ENCODE measurements at regions not wholly inside any gene's neighbourhood (a gene's known extent, or its start where the extent isn't known, plus 50 kb on each side); places are given as distances from the start of the nearest gene placed in this dataset.

DNA sequence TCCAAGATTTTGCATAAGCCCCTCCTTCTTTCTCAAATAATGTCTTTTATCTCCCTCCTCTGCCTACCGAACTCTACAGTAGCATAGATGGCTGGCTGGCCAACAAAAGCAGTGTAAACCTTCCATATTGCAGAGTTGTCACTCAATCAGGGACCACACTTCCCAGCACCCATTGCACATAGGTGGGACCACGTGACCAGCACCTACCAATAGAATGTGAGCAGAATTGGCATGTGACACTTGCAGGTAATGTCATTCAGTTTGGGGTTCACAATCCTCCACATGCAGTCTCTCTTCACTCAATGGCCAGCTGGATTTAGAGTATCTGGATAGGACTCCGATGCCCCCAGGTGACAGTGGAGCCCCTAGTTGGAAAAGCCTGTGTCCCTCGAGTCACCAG lies 190.3 kb upstream of the CRY1 start:
- DNase-seq: peak in 1 of 5 experiments; percentile 7

DNA sequence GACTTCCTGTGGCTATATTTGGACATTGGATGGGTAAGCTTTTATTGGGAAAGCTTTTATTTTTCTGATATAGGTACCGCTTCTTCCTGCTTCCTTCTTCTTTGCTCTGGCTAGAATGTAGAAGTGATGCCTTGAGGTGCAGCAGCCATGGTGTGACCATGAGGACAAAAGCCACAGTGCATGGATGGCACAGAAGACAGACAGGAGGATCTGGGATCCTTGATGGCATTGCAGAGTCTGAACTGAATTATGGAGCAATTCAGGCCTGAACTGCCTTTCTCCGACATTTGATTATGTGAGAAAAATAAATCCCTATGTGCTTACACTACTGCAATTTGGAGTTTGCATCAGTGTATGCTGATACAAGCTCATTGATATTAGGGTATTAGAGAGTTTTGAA lies 191.3 kb upstream of the CRY1 start:
- DNase-seq: no peak

DNA sequence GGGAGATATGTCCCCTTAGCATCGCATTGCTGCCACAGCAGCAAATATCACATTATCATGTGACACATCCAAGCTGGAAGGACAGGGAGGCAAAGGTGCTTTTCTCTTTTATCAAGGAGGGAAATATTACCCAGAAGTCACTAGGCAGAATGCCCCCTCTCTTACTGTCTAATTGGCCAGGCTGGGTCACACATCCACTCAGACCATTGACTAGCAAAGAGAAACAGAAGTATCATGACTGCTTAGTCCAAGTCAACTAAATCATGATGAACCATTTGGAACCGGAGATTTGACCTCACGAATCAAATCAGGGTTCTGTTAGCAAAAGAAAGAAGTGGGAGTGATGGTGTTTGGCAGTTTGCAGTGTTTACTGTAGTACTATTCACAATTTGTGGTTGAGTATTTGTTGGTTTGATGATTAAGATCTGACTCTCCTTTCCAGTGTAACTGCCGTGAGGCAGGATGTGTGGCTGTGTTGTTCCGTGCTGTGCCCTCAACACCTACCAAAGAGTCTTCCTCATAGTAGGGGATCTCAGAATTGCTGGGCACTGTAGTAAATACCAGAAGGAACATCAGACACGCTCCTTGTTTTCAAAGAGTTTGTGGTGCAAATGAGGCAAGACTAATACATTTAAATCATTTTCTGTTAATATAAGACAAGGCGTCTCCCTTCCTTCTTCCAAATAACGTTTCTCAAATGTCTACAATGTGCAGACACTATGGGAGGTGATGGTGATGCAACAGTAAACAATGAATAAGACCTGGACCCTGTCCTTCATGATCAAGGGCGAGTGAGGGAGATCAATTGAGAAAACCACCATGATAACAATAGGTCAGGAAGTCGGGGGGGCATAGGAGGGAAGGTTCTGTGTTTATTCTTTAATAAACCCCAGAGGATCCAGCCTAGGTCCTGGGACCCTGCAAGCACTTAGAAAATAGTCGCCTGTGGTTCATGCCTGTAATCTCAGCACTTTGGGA lies 194.4 kb upstream of the CRY1 start:
- peak in 1 of 5 experiments; percentile 95 for DNase-seq

DNA sequence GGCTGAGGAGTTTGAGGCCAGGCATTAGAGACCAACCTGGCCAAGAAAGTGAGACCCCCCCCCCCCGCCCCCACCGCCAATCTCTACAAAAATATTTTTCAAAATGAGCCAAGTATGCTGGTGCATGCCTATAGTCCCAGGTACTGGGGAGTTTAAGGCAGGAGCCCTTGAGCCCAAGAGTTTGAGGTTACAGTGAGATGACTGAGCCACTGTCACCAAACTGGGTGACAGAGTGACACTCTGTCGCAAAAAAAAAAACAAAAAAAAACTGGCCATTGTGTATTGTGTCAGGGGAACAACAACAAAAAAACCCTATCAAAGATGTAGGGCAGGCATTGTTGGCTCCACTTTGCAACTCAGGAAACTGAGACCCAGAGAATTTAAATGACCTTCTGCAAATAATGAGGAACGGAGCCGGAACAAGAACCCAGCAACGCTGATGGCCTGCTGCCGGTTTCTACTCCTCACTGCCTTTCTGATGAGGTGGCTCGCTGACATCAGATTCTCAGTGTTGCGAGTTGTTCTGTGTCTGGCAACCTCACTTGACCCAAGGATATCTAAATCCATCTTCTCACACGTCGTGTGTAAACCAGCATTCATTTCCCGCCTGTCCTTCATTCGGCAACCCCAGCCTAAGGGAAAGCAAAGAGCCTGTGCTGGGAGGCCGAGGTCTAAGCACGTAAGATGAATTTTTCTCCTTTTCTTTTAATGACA lies 195.2 kb upstream of the CRY1 start:
- peak in 1 of 5 experiments; percentile 64 for DNase-seq

DNA sequence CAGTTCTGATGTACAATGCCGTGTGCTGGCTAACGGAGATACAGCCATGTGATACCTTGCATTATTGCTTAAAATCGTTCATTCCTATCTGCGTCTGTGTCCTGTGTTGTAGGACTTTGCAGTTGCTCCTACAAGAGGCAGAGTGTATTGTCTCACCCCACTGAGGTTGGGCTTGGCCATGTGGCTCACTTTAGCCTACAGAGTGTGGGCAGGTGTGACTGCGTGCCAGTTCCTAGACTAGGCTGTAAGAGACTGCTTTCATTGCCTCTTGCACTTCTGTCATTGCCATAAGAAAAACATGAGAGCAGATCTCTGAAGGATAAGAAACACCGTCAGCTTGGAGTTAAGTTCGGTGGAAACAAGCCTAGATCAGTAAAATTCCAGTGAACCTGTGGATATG lies 197.7 kb upstream of the CRY1 start:
- DNase-seq: no peak

DNA sequence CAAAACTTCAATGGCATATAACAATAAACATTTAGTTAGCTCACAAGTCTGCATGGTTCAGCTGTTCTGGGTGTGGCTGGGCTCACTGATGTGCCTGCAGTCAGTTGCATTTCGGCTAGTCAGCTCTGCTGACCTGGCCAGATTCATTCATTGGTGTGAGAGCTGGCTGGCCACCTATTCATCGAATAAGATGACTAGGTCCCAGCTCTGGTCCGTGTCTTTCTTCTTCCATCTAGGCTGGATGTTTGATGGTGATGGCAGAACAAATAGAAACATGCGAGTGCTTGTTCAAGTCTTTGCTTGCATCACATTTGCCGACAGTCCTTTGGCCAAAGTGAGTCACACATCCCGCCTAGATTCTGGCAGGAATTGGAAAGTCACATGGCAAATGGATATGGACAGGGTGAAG lies 203.3 kb upstream of the CRY1 start:
- peak in 1 of 5 experiments; percentile 22 for DNase-seq

DNA sequence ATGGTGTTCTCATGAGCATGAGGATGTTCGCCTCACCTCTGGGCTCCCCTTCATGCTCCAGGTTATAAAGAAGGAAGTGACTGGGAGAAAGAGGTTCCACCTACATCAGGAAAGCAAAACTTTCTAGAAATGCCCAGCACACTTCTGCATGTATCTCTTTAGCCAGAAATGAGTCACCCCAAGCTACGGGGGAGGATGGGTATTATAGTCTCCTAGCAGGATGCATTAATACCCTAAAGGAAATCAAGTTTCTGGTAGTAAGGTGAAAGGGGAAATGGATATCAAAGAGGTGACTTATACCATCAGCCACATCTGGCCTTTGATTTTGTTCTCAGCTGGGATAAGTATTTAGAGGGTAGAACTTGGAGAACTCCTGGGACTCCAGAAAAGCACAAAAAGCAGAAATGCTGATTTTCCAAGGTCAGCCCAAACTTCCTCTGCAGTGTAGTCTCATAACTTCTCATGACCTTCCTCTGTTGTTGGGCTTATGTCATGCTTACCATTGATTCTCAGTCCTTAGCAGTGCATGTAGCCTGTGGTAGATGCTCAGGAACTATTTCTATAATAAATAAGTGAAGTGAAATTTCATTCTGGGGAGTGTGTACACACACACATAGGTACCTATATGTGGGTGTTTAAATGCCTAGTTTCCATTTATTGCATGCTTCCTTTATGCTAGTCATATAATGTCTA lies 209.4 kb upstream of the CRY1 start:
- DNase-seq: no peak

DNA sequence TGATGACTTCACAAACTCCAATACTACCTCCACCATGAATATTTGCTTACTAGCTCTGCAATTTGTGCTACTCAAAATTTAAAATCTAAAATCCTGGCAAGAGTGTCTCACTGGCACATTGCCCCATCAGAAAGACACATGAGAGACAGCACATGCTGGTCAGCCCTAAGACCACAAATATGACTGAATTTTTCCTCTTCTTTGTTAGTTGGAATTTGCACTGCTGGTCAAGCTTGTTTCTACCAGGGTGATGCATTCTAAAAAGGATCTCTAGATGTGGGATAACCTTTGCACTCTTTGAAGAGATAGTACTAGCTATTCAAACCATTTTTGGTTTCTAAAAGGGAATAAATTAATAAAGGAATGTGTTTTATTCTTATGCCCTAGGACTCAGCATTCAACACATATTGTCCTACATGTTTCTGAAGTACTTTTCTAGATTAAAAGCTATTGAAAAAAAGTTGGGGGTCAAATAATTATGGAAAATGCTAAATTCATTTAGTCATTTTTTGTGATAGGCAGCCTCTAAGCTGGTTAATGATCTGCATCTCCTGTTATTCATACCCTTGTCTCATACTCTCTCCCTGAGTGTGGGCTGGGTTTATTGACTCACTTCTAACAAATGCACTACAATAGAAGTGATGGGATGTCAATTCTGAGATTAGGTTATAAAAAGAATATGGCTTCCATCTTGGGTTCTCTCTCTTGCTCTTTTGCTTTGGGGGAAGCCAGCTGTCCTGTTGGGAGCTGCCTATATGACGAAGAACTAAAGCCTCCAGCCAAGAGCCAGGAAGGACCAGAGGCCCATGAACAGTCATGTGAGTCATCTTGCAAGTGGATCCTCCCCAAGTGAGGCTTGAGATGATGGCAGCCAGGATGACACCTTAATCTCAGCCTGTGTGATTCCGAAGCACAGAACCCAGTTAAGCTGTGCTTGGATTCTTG lies 211.5 kb upstream of the CRY1 start:
- no peak for DNase-seq

DNA sequence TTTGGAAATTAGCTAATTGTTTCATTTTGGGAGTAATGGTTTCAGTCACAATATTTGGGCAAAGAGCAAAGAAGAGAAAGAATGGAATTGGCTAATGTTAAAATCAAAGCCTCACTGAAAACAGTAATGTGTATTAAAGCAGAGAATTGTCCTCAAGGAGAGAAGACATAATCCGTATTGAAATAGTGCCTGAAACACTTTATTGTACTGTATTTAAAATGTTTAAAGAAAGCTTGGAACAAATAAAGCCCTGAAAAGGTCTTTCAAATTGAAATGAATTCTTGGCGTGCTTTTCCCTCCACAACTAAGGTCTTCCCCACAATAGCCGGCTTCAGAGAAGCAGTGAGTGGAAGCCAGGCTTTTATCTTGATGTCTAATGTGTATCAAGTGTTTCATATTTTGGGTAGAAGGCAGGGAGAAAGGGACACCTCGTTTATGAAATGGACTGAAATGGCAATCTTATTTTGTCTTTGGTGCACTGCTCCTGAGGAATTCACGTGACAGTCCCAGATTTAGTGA lies 212.9 kb upstream of the CRY1 start:
- no peak for DNase-seq

DNA sequence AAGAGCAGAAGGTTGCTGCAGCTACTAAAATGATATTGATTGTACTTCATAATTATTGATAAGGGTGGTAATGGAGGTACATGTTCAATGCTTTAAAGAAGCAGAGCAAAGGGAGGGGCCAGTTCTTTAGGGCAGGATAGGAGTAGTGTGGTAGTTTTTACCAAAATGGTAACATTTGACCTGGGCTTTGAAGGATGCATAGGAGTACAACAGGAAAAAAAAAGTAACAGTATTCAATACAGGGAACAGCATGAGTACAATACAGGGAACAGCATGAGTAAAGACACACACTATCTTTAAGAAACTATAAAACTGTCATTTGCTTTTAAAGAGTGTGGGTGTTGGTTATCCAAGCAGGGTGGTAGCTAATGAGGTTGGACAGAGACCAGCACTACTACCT lies 215.0 kb upstream of the CRY1 start:
- DNase-seq: no peak

DNA sequence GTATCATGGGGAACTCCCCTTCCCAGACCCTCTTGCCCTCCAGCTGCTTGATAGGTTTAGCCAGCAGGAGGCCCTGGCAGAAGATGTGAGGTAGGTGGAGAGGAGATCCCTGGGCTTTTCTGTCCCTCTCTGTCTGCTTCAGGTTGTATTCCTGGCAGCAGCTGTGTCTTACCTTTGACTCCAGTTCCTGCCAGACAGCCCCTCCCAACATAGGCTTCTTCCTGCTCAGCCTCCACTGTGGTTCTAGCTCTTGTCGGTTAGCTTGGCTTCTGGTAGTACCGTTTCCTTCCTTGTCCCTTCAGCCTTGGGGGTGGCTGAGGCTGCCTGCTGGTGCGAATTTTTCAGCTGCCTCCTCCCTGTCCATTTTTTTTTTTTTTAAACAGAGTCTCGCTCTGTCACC lies 215.7 kb upstream of the CRY1 start:
- peak in 2 of 5 experiments; percentile 41 to 64 for DNase-seq

DNA sequence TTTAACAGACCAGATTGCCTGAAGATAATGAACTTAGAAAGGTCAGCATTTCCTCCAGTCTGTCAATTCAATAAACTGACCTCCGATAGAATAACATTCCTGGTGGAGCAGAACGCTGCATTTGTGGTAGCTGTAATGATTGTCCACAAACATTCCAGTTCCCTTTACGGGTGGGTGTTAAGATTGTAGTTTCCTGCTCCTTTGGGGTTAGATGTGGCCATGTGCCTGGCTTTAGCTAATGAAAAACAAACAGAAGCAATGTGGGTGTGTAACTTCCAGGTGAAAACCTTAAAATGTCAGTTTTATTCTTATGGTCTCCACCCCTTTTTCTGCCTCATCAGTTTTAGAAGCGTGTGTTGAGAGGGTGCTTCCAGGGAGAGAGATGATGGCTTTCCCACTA lies 217.3 kb upstream of the CRY1 start:
- DNase-seq: no peak

DNA sequence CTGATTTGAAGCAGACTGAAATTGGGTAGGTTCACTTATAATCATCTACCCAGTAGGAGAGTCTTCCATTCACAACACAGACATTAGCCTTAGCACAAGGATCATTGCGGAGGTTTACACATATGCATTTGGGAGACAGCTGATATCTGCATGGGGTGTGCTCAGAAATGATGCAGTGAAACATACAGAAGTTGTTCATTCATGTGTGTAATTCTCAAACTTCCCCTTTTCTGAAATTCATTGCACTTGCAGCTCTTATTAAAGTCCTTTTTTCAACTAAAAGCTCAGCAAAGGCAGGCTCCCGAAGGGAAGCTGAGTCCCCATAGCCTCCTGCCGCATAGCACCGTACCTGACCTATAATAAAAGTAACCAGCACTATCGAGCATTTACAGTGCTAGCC lies 218.3 kb upstream of the CRY1 start:
- DNase-seq: no peak

DNA sequence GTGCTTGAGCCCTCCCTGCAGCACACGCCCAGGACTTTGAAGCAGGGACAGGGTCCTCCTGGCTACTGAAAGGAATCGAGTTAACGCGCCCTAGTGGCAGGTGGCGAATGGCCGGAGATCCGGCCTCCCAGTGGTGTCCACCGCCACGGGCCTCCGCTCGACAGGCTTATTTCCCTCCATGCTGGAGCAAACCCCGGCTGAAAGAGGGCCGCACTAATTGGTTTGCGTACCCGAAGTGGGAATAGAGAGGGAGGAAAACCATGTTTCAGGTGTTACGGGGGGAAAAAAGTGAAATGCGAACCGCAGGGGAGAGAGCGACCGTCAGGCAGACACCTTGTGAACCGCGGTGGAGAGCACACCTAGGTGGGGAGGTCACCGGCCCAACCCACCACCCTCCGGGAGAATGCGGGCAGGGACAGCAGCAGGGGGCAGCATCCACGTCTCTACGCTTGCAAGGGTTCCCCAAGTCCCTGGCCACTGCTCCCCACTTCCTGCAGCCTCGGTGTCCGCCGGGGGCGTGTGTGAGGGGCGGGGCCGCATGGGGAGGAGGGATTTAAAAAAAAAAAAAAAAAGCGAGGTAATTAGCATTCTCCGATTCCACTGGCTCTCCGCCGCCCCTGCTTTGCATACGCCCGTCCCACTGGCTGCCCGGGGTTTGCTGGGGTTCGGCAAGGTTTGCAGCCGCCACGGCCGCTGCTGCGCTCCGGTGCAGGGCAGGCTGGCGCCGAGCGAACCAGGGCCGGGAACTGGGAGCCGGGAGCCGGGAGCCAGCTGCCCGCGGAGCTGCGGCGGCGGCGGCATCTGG lies 224.6 kb upstream of the CRY1 start:
- DNase-seq: peak; percentile 22 to 87 (median 65)

DNA sequence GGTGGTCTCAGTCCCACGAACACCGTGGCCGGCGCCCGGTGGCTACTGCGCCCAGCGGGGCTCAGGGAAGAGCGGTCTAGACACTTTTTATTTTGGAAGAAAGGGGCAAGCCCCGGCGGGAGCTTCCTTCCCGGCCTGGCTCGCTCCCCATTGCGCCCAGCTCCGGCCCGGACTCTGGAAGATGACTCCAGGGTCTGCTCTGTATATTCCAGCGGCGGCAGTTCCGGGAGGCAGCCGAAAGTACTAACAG lies 225.1 kb upstream of the CRY1 start:
- no peak for DNase-seq

DNA sequence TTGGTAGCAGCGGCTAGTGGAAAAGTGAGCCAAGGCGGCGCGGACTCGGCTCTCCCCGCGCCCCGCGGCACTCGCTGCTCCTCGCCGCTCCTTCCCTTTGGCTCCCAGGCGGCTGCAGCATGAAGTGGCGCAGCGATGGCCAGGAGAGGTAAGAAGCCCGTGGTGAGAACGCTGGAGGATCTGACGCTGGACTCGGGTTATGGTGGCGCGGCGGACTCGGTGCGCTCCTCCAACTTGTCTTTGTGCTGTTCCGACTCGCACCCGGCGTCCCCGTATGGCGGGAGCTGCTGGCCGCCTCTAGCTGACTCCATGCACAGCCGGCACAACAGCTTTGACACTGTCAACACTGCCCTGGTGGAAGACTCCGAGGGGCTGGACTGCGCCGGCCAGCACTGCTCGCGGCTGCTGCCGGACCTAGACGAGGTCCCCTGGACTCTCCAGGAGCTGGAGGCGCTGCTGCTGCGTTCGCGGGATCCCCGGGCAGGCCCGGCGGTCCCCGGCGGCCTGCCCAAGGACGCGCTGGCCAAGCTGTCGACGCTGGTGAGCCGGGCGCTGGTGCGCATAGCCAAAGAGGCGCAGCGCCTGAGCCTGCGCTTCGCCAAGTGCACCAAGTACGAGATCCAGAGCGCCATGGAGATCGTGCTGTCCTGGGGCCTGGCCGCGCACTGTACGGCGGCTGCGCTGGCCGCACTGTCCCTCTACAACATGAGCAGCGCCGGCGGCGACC lies 225.6 kb upstream of the CRY1 start:
- peak in 1 of 5 experiments; percentile 48 for DNase-seq

DNA sequence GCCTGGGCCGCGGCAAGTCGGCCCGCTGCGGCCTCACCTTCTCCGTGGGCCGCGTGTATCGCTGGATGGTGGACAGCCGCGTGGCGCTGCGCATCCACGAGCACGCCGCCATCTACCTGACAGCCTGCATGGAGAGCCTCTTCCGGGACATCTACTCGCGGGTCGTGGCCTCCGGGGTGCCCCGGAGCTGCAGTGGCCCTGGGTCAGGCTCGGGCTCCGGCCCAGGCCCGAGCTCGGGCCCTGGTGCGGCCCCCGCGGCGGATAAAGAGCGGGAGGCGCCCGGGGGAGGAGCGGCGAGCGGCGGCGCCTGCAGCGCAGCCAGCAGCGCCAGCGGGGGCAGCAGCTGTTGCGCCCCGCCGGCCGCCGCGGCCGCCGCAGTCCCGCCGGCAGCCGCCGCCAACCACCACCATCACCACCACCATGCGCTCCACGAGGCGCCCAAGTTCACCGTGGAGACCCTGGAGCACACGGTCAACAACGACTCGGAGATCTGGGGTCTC lies 226.2 kb upstream of the CRY1 start:
- peak in 2 of 5 experiments; percentile 15 to 30 for DNase-seq

DNA sequence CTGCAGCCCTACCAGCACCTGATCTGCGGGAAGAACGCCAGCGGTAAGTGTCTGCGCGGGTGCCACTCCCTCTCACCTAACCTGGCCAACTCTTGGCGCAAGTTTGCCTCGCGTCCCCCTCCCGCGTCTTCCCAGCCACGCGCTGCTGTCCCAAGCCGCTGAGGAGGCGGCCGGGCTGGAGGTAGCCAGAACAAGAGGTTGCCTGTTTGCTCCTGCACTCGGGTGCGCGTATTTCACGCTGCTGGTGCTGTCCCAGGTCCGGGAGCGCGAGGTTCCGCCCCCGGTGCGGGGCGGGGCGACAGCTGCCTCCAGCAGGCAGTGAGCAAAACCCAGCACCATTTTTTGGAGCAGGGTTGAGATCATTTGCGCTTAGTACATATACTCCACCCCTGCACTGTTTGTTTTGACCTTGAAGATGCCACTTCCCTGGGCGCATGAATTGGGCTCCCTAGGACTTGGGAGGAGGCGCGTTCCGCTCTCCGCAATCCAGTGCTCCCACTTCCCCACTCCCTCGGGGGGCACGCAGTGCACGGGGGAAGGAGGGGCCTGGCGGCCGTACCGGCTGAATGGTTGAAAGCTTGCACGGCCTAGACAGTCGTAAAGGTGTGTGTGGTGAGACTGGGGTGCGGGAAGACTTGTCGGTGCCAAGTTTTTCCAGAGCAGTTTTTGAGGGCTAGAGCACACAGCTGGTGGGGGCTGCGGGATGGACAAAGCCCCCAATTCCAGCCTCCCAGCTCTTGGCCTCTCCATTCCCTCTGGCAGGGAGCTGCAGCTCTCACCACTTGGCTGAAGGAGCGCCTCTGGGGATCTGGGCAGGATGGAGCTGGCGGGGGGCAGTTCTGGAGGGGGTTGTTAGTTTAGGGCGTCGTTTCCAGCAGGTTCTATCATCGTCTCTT lies 226.9 kb upstream of the CRY1 start:
- peak in 4 of 5 experiments; percentile 40 to 78 (median 57) for DNase-seq
